Osteoblast (primary cell): ENCODE measurements at regions not wholly inside any gene's neighbourhood (a gene's known extent, or its start where the extent isn't known, plus 50 kb on each side); places are given as distances from the start of the nearest gene placed in this dataset.
A peak's percentile ranks its signal among the peaks of the same experiment; 100 is the strongest.
"Not testable (repeated sequence)": the region's sequence is repeated elsewhere in the genome, so short reads cannot be mapped to it uniquely, and the experiment has no call there.

Experiments used
- DNase-seq: peaks from one replicate; pipeline ENCODE4 v3.0.0; 2011; ENCODE audit warnings: low spot score, mixed read lengths; ENCODE audit not compliant: insufficient read length; ENCODE audit errors: missing footprints
- H2AFZ ChIP-seq: 2 replicates; pipeline ENCODE4 v1.6.0; 2011; ENCODE audit warnings: mild to moderate bottlenecking, low read length
- H3K27ac ChIP-seq: 2 replicates; pipeline ENCODE4 v1.5.1; 2011; ENCODE audit warnings: mild to moderate bottlenecking, low read depth, low read length, moderate library complexity
- H3K27me3 ChIP-seq: 2 replicates; pipeline ENCODE4 v1.6.0; 2012; ENCODE audit warnings: mild to moderate bottlenecking, control low read depth, inconsistent platforms, low read length, moderate library complexity; ENCODE audit not compliant: insufficient read depth
- H3K36me3 ChIP-seq: 2 replicates; pipeline ENCODE4 v1.5.1; 2011; ENCODE audit warnings: mild to moderate bottlenecking, low read length, control low read depth, moderate library complexity; ENCODE audit not compliant: insufficient read depth
- H3K4me1 ChIP-seq: 2 replicates; pipeline ENCODE4 v1.5.1; 2011; ENCODE audit warnings: mild to moderate bottlenecking, low read length, control low read depth, moderate library complexity; ENCODE audit not compliant: insufficient read depth
- H3K4me2 ChIP-seq: 2 replicates; pipeline ENCODE4 v1.6.0; 2011; ENCODE audit warnings: mild to moderate bottlenecking, low read length; ENCODE audit not compliant: insufficient read depth
- H3K4me3 ChIP-seq: fragments of 200-600 bp; sonication (generic); 3 replicates; pipeline ENCODE4 v1.5.1; 2012; ENCODE audit warnings: mild to moderate bottlenecking, low read length, inconsistent platforms; ENCODE audit not compliant: insufficient read depth
- H3K79me2 ChIP-seq: 2 replicates; pipeline ENCODE4 v1.6.0; 2012; ENCODE audit warnings: mild to moderate bottlenecking, low read length, control low read depth, inconsistent platforms; ENCODE audit not compliant: insufficient read depth
- H3K9me3 ChIP-seq: 2 replicates; pipeline ENCODE4 v1.5.1; 2011; ENCODE audit warnings: low read depth, low read length, control low read depth
- H4K20me1 ChIP-seq: 2 replicates; pipeline ENCODE4 v1.6.0; 2012; ENCODE audit warnings: mild to moderate bottlenecking, low read length, control low read depth; ENCODE audit not compliant: insufficient read depth
- TF ChIP-seq, protein P1 (sequence below): IDR thresholded peaks from 2 replicates; pipeline ENCODE4 v1.5.1; 2011; ENCODE audit warnings: mild to moderate bottlenecking, low read depth, low read length, moderate library complexity; ENCODE audit errors: extremely low read depth

GRCh38 chr9:42534984-42535325, 351.5 kb downstream of the SPATA31A6 start:
- H2AFZ ChIP-seq, H3K4me2 ChIP-seq, H3K36me3 ChIP-seq, H3K4me3 ChIP-seq, H3K27me3 ChIP-seq, H3K4me1 ChIP-seq, H4K20me1 ChIP-seq, H3K27ac ChIP-seq, DNase-seq, H3K9me3 ChIP-seq, H3K79me2 ChIP-seq: not testable (repeated sequence)
- TF ChIP-seq, protein P1, sequence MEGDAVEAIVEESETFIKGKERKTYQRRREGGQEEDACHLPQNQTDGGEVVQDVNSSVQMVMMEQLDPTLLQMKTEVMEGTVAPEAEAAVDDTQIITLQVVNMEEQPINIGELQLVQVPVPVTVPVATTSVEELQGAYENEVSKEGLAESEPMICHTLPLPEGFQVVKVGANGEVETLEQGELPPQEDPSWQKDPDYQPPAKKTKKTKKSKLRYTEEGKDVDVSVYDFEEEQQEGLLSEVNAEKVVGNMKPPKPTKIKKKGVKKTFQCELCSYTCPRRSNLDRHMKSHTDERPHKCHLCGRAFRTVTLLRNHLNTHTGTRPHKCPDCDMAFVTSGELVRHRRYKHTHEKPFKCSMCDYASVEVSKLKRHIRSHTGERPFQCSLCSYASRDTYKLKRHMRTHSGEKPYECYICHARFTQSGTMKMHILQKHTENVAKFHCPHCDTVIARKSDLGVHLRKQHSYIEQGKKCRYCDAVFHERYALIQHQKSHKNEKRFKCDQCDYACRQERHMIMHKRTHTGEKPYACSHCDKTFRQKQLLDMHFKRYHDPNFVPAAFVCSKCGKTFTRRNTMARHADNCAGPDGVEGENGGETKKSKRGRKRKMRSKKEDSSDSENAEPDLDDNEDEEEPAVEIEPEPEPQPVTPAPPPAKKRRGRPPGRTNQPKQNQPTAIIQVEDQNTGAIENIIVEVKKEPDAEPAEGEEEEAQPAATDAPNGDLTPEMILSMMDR, result peak; percentile 17

- not testable (repeated sequence) for H3K4me1 ChIP-seq, H3K4me3 ChIP-seq
- TF ChIP-seq, protein P1, result peak; percentile 14
These were observed 367.4 kb downstream of the SPATA31A6 start for GRCh38 chr9:42550789-42551357.

GRCh38 chr9:42568530-42568929, 385.1 kb downstream of the SPATA31A6 start:
- not testable (repeated sequence) for H3K36me3 ChIP-seq, H3K79me2 ChIP-seq, H3K4me3 ChIP-seq, H3K27me3 ChIP-seq, H3K9me3 ChIP-seq, H2AFZ ChIP-seq, H3K4me1 ChIP-seq, DNase-seq, H4K20me1 ChIP-seq, H3K27ac ChIP-seq, H3K4me2 ChIP-seq

More at GRCh38 chr9:42550789-42551357, 367.4 kb downstream of the SPATA31A6 start:
- DNase-seq, H2AFZ ChIP-seq, H4K20me1 ChIP-seq, H3K36me3 ChIP-seq, H3K79me2 ChIP-seq, H3K27ac ChIP-seq, H3K4me2 ChIP-seq, H3K9me3 ChIP-seq, H3K27me3 ChIP-seq: not testable (repeated sequence)

DNA sequence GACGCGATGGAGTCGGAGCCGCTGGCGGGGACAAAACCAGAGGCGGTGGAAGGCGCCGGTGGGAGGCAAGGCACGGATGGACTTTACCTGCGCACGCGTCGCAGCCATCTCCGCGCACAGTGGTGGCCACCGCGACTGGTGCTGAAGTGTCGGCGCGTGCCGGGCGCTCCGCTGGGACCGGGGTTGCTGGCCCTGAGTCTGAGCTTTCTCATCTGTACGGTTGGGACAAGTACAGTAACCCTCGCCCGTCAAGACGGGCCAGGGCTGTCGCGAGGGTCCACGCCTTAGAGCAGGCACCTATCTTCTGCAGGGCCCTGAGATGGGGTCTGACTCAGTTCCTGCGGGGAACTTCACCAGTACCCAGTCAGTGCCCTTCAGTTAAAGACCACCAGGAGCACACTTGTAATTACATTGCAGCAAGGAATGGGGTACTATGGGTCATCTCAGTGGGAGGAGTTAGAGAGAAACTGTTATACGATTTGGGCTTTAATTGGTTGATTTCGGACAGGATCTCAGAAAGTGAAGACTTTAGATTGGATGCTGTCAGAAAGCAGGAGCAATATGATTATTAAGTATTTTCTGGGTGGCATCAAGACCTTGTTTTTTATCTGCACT, 385.6 kb downstream of the SPATA31A6 start:
- not testable (repeated sequence) for H3K27me3 ChIP-seq, H3K4me2 ChIP-seq, H4K20me1 ChIP-seq, H3K9me3 ChIP-seq, DNase-seq, H2AFZ ChIP-seq, H3K4me1 ChIP-seq, H3K4me3 ChIP-seq, H3K36me3 ChIP-seq, H3K79me2 ChIP-seq, H3K27ac ChIP-seq

GRCh38 chr9:42577851-42578250, 394.4 kb downstream of the SPATA31A6 start:
- not testable (repeated sequence) for H3K79me2 ChIP-seq, H3K4me2 ChIP-seq, H3K9me3 ChIP-seq, H3K4me1 ChIP-seq, H3K27me3 ChIP-seq, DNase-seq, H3K36me3 ChIP-seq, H2AFZ ChIP-seq, H4K20me1 ChIP-seq, H3K4me3 ChIP-seq, H3K27ac ChIP-seq
